NCI-H1092 treated with DMSO at 0.1 percent for 48 hours (cell line): ENCODE measurements at regions not wholly inside any gene's neighbourhood (a gene's known extent, or its start where the extent isn't known, plus 50 kb on each side); places are given as distances from the start of the nearest gene placed in this dataset.
A peak's percentile ranks its signal among the peaks of the same experiment; 100 is the strongest.
"Not testable (repeated sequence)": the region's sequence is repeated elsewhere in the genome, so short reads cannot be mapped to it uniquely, and the experiment has no call there.

Experiments
- DNase-seq: peaks from one replicate; lab custom pipeline; 2025; lab: John Stamatoyannopoulos, UW

GRCh38 chr6:140264431-140264830, 890.0 kb upstream of the CITED2 start:
- no peak for DNase-seq

- DNase-seq = not testable (repeated sequence)
Observed at GRCh38 chr6:140258302-140258701, 883.9 kb upstream of the CITED2 start.

- no peak for DNase-seq
Observed at GRCh38 chr6:140256248-140256647, 881.8 kb upstream of the CITED2 start.

GRCh38 chr6:140253096-140253495, 878.6 kb upstream of the CITED2 start:
- no peak for DNase-seq

- DNase-seq = no peak
Observed at GRCh38 chr6:140252099-140252498, 877.7 kb upstream of the CITED2 start.

- no peak for DNase-seq
Observed at GRCh38 chr6:140245296-140246040, 871.0 kb upstream of the CITED2 start.

- DNase-seq = no peak
Observed at GRCh38 chr6:140237251-140237650, 862.8 kb upstream of the CITED2 start.

GRCh38 chr6:140236732-140237131, 862.3 kb upstream of the CITED2 start:
- DNase-seq = no peak

GRCh38 chr6:140230282-140230681, 855.8 kb upstream of the CITED2 start:
- DNase-seq = no peak

GRCh38 chr6:140228491-140228890, 854.0 kb upstream of the CITED2 start:
- no peak for DNase-seq

GRCh38 chr6:140226637-140227036, 852.2 kb upstream of the CITED2 start:
- DNase-seq = no peak

- DNase-seq = peak; percentile 3
Observed at GRCh38 chr6:140225701-140226436, 851.4 kb upstream of the CITED2 start.

- no peak for DNase-seq
Observed at GRCh38 chr6:140217283-140217682, 842.8 kb upstream of the CITED2 start.

GRCh38 chr6:140209775-140210174, 835.3 kb upstream of the CITED2 start:
- DNase-seq = no peak

- DNase-seq = peak; percentile 34
Observed at GRCh38 chr6:140208286-140208685, 833.8 kb upstream of the CITED2 start.

- DNase-seq = no peak
Observed at GRCh38 chr6:140205795-140206593, 831.5 kb upstream of the CITED2 start.

GRCh38 chr6:140204154-140204553, 829.7 kb upstream of the CITED2 start:
- no peak for DNase-seq

GRCh38 chr6:140203661-140204147, 829.3 kb upstream of the CITED2 start:
- peak; percentile 52 for DNase-seq

- DNase-seq = no peak
Observed at GRCh38 chr6:140202964-140203515, 828.6 kb upstream of the CITED2 start.

- DNase-seq = no peak
Observed at GRCh38 chr6:140201787-140202458, 827.5 kb upstream of the CITED2 start.

GRCh38 chr6:140193269-140193668, 818.8 kb upstream of the CITED2 start:
- no peak for DNase-seq

- DNase-seq = no peak
Observed at GRCh38 chr6:140192018-140192417, 817.6 kb upstream of the CITED2 start.
